ENCODE measurements at regions not wholly inside any gene's neighbourhood (a gene's known extent, or its start where the extent isn't known, plus 50 kb on each side); places are given as distances from the start of the nearest gene placed in this dataset.

- Histone ChIP-seq H3K79me2 (no peaks in the 10 kb centered on the region), H3K4me2 (ENCODE audit: low read length) (no peak overlapping the region), H3K36me3 (ENCODE audit: control insufficient read depth, insufficient read depth, low read length) (no peaks in the 10 kb centered on the region), H3K4me1 (peaks cover 13% of the 10 kb centered on the region), H2AFZ (peak overlapping the region; percentile 51), H3K4me3 (ENCODE audit: low read depth, low read length) (no peak overlapping the region), H3K9ac (no peak overlapping the region), H3K27ac (no peak overlapping the region), H3K27me3 (ENCODE audit: control insufficient read depth, insufficient read depth, low read length) (no peaks in the 10 kb centered on the region), H3K9me3 (ENCODE audit: control insufficient read depth, low read length) (no peaks in the 10 kb centered on the region)
- no peak for TF ChIP-seq CTCF (IDR thresholded peaks at IDR 0.05)
Observed at GRCh38 chr3:177831361-177831760, 634.1 kb upstream of the TBL1XR1 start.

- H3K79me2 ChIP-seq, result no peaks in the 10 kb centered on the region
- peak overlapping the region; percentile 30 for H2AFZ ChIP-seq
- no peak overlapping the region for H3K27ac ChIP-seq
- H3K4me2 ChIP-seq (ENCODE audit: low read length), result no peak overlapping the region
- no peak overlapping the region for H3K4me3 ChIP-seq (ENCODE audit: low read depth, low read length)
- peaks cover 24% of the 10 kb centered on the region for H3K4me1 ChIP-seq
- no peak for TF ChIP-seq CTCF (IDR thresholded peaks at IDR 0.05)
- H3K36me3 ChIP-seq (ENCODE audit: control insufficient read depth, insufficient read depth, low read length), result no peaks in the 10 kb centered on the region
- H3K9me3 ChIP-seq (ENCODE audit: control insufficient read depth, low read length), result no peaks in the 10 kb centered on the region
- H3K27me3 ChIP-seq (ENCODE audit: control insufficient read depth, insufficient read depth, low read length), result no peaks in the 10 kb centered on the region
- no peak overlapping the region for H3K9ac ChIP-seq
Observed at GRCh38 chr3:177832880-177833279, 635.6 kb upstream of the TBL1XR1 start.

GRCh38 chr3:177833332-177833731, 636.0 kb upstream of the TBL1XR1 start:
- Histone ChIP-seq H3K36me3 (ENCODE audit: control insufficient read depth, insufficient read depth, low read length) (no peaks in the 10 kb centered on the region), H3K9ac (no peak overlapping the region), H3K4me1 (peaks cover 23% of the 10 kb centered on the region), H3K27ac (no peak overlapping the region), H2AFZ (peak overlapping the region; percentile 30), H3K9me3 (ENCODE audit: control insufficient read depth, low read length) (no peaks in the 10 kb centered on the region), H3K27me3 (ENCODE audit: control insufficient read depth, insufficient read depth, low read length) (no peaks in the 10 kb centered on the region), H3K4me2 (ENCODE audit: low read length) (no peak overlapping the region), H3K4me3 (ENCODE audit: low read depth, low read length) (no peak overlapping the region), H3K79me2 (no peaks in the 10 kb centered on the region)
- TF ChIP-seq CTCF (IDR thresholded peaks at IDR 0.05), result no peak

GRCh38 chr3:177835008-177835407, 637.7 kb upstream of the TBL1XR1 start:
- H3K4me2 ChIP-seq (ENCODE audit: low read length), result no peak overlapping the region
- H3K4me3 ChIP-seq (ENCODE audit: low read depth, low read length), result no peak overlapping the region
- H3K9me3 ChIP-seq (ENCODE audit: control insufficient read depth, low read length), result no peaks in the 10 kb centered on the region
- no peak for TF ChIP-seq CTCF (IDR thresholded peaks at IDR 0.05)
- no peaks in the 10 kb centered on the region for H3K27me3 ChIP-seq (ENCODE audit: control insufficient read depth, insufficient read depth, low read length)
- H3K4me1 ChIP-seq, result peaks cover 28% of the 10 kb centered on the region
- H3K36me3 ChIP-seq (ENCODE audit: control insufficient read depth, insufficient read depth, low read length), result no peaks in the 10 kb centered on the region
- H3K27ac ChIP-seq, result no peak overlapping the region
- no peaks in the 10 kb centered on the region for H3K79me2 ChIP-seq
- H3K9ac ChIP-seq, result no peak overlapping the region
- H2AFZ ChIP-seq, result peak overlapping the region; percentile 2

GRCh38 chr3:177835917-177836316, 638.6 kb upstream of the TBL1XR1 start:
- Histone ChIP-seq H3K9ac (no peak overlapping the region), H3K4me3 (ENCODE audit: low read depth, low read length) (no peak overlapping the region), H3K27me3 (ENCODE audit: control insufficient read depth, insufficient read depth, low read length) (no peaks in the 10 kb centered on the region), H2AFZ (peak overlapping the region; percentile 69), H3K36me3 (ENCODE audit: control insufficient read depth, insufficient read depth, low read length) (no peaks in the 10 kb centered on the region), H3K4me1 (peaks cover 26% of the 10 kb centered on the region), H3K79me2 (no peaks in the 10 kb centered on the region), H3K9me3 (ENCODE audit: control insufficient read depth, low read length) (no peaks in the 10 kb centered on the region), H3K27ac (peak overlapping the region; percentile 68), H3K4me2 (ENCODE audit: low read length) (no peak overlapping the region)
- no peak for TF ChIP-seq CTCF (IDR thresholded peaks at IDR 0.05)
